ENCODE measurements at regions not wholly inside any gene's neighbourhood (a gene's known extent, or its start where the extent isn't known, plus 50 kb on each side); places are given as distances from the start of the nearest gene placed in this dataset.
A peak's percentile ranks its signal among the peaks of the same experiment; 100 is the strongest.

DNA sequence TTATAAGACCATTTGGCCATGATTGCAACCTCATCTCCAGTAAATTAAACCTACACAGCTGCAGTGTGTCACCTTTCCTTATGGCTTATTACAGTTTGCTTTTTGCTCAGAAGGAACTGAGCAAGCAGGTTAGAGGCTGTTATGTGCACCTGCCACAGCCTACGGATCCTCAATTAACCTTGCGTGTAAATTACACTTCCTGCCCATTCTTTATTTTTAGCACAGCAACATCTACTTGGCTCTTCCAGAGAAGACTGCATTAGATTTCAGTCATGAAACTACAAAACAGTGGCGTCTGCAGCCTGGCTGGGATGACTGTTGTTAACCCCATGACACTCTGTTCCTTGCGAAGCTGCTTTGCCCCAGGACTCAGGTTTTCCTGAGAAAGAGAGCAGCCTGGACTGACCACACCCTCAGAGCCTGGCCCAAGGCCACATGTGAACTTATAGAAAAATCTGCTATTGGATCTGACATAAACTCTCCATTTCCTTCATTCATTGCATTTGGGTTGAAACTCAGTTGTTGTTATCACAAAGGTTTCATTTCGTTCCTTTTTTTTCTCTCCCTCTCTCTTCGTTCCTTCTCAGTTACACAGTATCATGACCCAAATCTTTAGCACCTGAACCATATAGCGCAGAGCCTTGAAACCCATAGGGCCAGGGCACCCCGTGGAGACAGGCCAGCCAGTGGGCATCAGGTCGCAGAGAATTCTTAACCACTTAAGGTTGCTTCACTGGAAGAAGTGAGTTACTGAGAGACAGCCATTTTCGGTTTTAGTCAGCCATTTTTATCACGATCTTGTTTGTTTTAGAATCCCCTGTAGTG is 138.6 kb downstream of the PALM2AKAP2 start:
- Histone ChIP-seq H3K4me2 (no peak overlapping the region), H3K27ac (no peak overlapping the region), H3K9me3 (no peaks in the 10 kb centered on the region), H3K4me3 (no peak overlapping the region), H3K4me1 (no peaks in the 10 kb centered on the region)
- DNase-seq (ENCODE audit: low read depth in 1 of 2, low spot score in 1 of 2) = no peak
- FAIRE-seq = no peak
- ChIA-PET POLR2A (no interaction called here), CTCF (interaction anchor here (0.9 to 1.5 kb wide), 2 partner anchors 14 to 235 kb away, joined by 3 to 4 read pairs; no protein-coding TSS in a partner anchor)
- TF ChIP-seq SMC3 (IDR thresholded peaks at IDR 0.05) (no peak), HOXA7 (CRISPR knock-in tag; IDR thresholded peaks at IDR 0.05) (no peak), NPAS2 (CRISPR knock-in tag; IDR thresholded peaks at IDR 0.05; ENCODE audit: borderline replicate concordance) (no peak), RAD21 (conservative IDR thresholded peaks at IDR 0.05 in 1 of 2, IDR thresholded peaks at IDR 0.05 in 1 of 2) (no peak), MAFK (IDR thresholded peaks at IDR 0.05; ENCODE audit: partially characterized antibody) (no peak), RARB (CRISPR knock-in tag; IDR thresholded peaks at IDR 0.05) (no peak), BHLHE40 (IDR thresholded peaks at IDR 0.05; ENCODE audit: low read depth, low read length) (no peak), TFCP2L1 (CRISPR knock-in tag; IDR thresholded peaks at IDR 0.05) (no peak), RNF2 (IDR thresholded peaks at IDR 0.05; ENCODE audit: borderline replicate concordance, low read depth) (no peak)
- TF ChIP-seq, protein P1, sequence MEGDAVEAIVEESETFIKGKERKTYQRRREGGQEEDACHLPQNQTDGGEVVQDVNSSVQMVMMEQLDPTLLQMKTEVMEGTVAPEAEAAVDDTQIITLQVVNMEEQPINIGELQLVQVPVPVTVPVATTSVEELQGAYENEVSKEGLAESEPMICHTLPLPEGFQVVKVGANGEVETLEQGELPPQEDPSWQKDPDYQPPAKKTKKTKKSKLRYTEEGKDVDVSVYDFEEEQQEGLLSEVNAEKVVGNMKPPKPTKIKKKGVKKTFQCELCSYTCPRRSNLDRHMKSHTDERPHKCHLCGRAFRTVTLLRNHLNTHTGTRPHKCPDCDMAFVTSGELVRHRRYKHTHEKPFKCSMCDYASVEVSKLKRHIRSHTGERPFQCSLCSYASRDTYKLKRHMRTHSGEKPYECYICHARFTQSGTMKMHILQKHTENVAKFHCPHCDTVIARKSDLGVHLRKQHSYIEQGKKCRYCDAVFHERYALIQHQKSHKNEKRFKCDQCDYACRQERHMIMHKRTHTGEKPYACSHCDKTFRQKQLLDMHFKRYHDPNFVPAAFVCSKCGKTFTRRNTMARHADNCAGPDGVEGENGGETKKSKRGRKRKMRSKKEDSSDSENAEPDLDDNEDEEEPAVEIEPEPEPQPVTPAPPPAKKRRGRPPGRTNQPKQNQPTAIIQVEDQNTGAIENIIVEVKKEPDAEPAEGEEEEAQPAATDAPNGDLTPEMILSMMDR (IDR thresholded peaks at IDR 0.05) = no peak
- TF ChIP-seq, protein P2, sequence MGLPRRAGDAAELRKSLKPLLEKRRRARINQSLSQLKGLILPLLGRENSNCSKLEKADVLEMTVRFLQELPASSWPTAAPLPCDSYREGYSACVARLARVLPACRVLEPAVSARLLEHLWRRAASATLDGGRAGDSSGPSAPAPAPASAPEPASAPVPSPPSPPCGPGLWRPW (IDR thresholded peaks at IDR 0.05) = no peak
- WGBS (ENCODE audit: missing lambda C conversion rate) = 70% methylated on average over 11 of the region's 11 CpGs
- 0 out of 6 replicates have a peak, but pooled peaks of 1 of the 2 experiments have one; percentile 30 for ATAC-seq

DNA sequence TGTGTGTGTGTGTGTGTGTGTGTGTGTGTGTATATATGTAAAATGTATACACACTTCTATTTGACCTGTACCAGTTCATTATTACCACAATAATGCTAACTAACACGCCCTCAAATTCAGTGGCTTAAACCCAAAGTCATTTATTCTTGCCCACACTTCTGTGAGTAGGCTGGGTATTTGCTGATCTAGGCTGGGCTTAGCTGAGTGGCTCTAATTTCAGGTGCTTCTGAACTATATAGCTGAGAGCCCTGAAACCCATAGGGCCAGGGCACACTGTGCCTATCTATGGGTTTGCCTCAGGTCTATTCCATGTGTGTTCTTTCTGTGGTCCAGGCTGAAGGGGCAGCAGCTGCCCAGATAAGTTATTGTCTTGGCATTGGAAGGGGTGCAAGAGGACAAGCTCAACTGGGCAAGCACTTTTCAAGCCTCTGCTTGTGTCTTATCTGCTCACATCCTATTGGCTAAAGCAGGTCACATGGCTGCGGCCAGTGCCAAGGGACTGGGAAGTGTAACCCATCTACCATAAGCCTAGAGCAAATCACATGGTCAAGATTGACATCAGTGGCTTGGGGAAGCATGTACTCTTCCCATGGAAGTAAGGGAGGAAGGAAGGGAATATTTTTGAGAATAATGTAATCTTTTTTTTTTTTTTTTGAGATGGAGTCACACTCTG is 139.9 kb downstream of the PALM2AKAP2 start:
- Histone ChIP-seq H3K4me1 (no peaks in the 10 kb centered on the region), H3K4me3 (no peak overlapping the region), H3K9me3 (no peaks in the 10 kb centered on the region), H3K27ac (no peak overlapping the region), H3K4me2 (no peak overlapping the region)
- ATAC-seq (no peak), FAIRE-seq (no peak), DNase-seq (ENCODE audit: low read depth in 1 of 2, low spot score in 1 of 2) (no peak)
- no peak for TF ChIP-seq HEYL (CRISPR knock-in tag; IDR thresholded peaks at IDR 0.05)
- TF ChIP-seq SREBF2 (IDR thresholded peaks at IDR 0.05) = no peak
- no peak for TF ChIP-seq RAD21 (conservative IDR thresholded peaks at IDR 0.05 in 1 of 2, IDR thresholded peaks at IDR 0.05 in 1 of 2)
- TF ChIP-seq POLR2AphosphoS2 (conservative IDR thresholded peaks at IDR 0.05; ENCODE audit: low read length) = no peak
- no peak for TF ChIP-seq EHF (CRISPR knock-in tag; IDR thresholded peaks at IDR 0.05)
- no peak for TF ChIP-seq NPAS2 (CRISPR knock-in tag; IDR thresholded peaks at IDR 0.05; ENCODE audit: borderline replicate concordance)
- no peak for TF ChIP-seq EP300 (IDR thresholded peaks at IDR 0.05)
- TF ChIP-seq RNF2 (IDR thresholded peaks at IDR 0.05; ENCODE audit: borderline replicate concordance, low read depth) = no peak
- no peak for TF ChIP-seq BHLHE40 (IDR thresholded peaks at IDR 0.05; ENCODE audit: low read depth, low read length)
- no peak for TF ChIP-seq POLR2A (IDR thresholded peaks at IDR 0.05; ENCODE audit: low read length)
- no peak for TF ChIP-seq CBX2 (IDR thresholded peaks at IDR 0.05; ENCODE audit: borderline replicate concordance, low read depth)
- no peak for TF ChIP-seq PHF8 (IDR thresholded peaks at IDR 0.05; ENCODE audit: borderline replicate concordance, low read depth)
- TF ChIP-seq EHMT2 (IDR thresholded peaks at IDR 0.05; ENCODE audit: low read depth) = no peak
- TF ChIP-seq CHD4 (IDR thresholded peaks at IDR 0.05; ENCODE audit: borderline replicate concordance) = no peak
- TF ChIP-seq HDAC2 (IDR thresholded peaks at IDR 0.05) = no peak
- TF ChIP-seq, protein P3, sequence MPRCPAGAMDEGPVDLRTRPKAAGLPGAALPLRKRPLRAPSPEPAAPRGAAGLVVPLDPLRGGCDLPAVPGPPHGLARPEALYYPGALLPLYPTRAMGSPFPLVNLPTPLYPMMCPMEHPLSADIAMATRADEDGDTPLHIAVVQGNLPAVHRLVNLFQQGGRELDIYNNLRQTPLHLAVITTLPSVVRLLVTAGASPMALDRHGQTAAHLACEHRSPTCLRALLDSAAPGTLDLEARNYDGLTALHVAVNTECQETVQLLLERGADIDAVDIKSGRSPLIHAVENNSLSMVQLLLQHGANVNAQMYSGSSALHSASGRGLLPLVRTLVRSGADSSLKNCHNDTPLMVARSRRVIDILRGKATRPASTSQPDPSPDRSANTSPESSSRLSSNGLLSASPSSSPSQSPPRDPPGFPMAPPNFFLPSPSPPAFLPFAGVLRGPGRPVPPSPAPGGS (IDR thresholded peaks at IDR 0.05) = no peak
- no peak for TF ChIP-seq ZNF302 (CRISPR knock-in tag; IDR thresholded peaks at IDR 0.05)
- TF ChIP-seq MAZ (IDR thresholded peaks at IDR 0.05; ENCODE audit: borderline replicate concordance, low read depth, low read length) = no peak
- TF ChIP-seq, protein P4, sequence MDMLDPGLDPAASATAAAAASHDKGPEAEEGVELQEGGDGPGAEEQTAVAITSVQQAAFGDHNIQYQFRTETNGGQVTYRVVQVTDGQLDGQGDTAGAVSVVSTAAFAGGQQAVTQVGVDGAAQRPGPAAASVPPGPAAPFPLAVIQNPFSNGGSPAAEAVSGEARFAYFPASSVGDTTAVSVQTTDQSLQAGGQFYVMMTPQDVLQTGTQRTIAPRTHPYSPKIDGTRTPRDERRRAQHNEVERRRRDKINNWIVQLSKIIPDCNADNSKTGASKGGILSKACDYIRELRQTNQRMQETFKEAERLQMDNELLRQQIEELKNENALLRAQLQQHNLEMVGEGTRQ (IDR thresholded peaks at IDR 0.05) = no peak
- WGBS (ENCODE audit: missing lambda C conversion rate) = 68% methylated on average over 2 of the region's 2 CpGs
- CTCF ChIA-PET = interaction anchor here (0.9 kb wide), 1 partner anchor 16 kb away, joined by 3 read pairs; no protein-coding TSS in a partner anchor
- POLR2A ChIA-PET = no interaction called here

Measured in A549 (cell line).